Endothelial cell of umbilical vein (primary cell): ENCODE measurements at regions not wholly inside any gene's neighbourhood (a gene's known extent, or its start where the extent isn't known, plus 50 kb on each side); places are given as distances from the start of the nearest gene placed in this dataset.

Experiments used
- BruUV-seq: library from RNA; stranded (reverse); fragments of 400-500 nt; replicated peaks from 2 replicates; lab custom pipeline; 2021; lab: Mats Ljungman, UMichigan
- CTCF ChIA-PET: fragments of 300-600, 350-600 bp; sonication (Branson Sonifier 250); formaldehyde crosslinking; loops from one replicate; lab custom pipeline; 2021; ENCODE audit warnings: antibody characterized with exemption, inconsistent platforms; lab: Charles Lee
- POLR2A ChIA-PET: fragments of 300-600, 350-600 bp; sonication (Branson Sonifier 250); formaldehyde crosslinking; loops from one replicate; lab custom pipeline; 2021; ENCODE audit warnings: antibody characterized with exemption, inconsistent platforms; lab: Charles Lee
- DNase-seq: peaks from one replicate; pipeline ENCODE4 v3.0.0-alpha.2; 2011; ENCODE audit warnings: low read depth, low spot score
- FAIRE-seq: peaks from 2 replicates; lab custom pipeline; 2011; peaks lifted over from hg19 to GRCh38; lab: Jason Lieb, UNC
- H2AFZ ChIP-seq: 2 replicates; pipeline ENCODE4 v1.6.0; 2012; ENCODE audit warnings: low read depth, low read length, control low read depth, inconsistent platforms
- H3K27ac ChIP-seq: 2 replicates; pipeline ENCODE4 v1.5.1; 2011; ENCODE audit warnings: low read depth, mild to moderate bottlenecking, control low read depth, low read length, moderate library complexity; ENCODE audit not compliant: insufficient read depth
- H3K27me3 ChIP-seq, 2 experiments: 2 replicates each; pipeline versions ENCODE4 v1.6.0 to v1.6.1; 2011; ENCODE audit warnings: low read length in 2 of 2, mixed read lengths in 1 of 2; ENCODE audit not compliant: control insufficient read depth in 2 of 2, insufficient read depth in 2 of 2
- H3K36me3 ChIP-seq, 2 experiments: 2 replicates in 1 of 2; 3 replicates in 1 of 2; pipeline ENCODE4 v1.5.1; 2011; ENCODE audit warnings: low read length in 2 of 2, mild to moderate bottlenecking in 1 of 2, moderate library complexity in 1 of 2; ENCODE audit not compliant: control insufficient read depth in 2 of 2, insufficient read depth in 2 of 2; ENCODE audit errors: extremely low read depth in 1 of 2
- H3K4me1 ChIP-seq: 3 replicates; pipeline ENCODE4 v1.5.1; 2011; ENCODE audit warnings: mild to moderate bottlenecking, low read length; ENCODE audit not compliant: control insufficient read depth, insufficient read depth; ENCODE audit errors: extremely low read depth
- H3K4me2 ChIP-seq: 2 replicates; pipeline ENCODE4 v1.6.1; 2011; ENCODE audit warnings: low read length, control low read depth, mixed read lengths; ENCODE audit not compliant: insufficient read depth
- H3K4me3 ChIP-seq, 3 experiments: fragments of 200-600 bp in 1 of 3; sonication (generic), shearing (Covaris generic) in 1 of 3; replicated peaks in 1 of 3; 2 replicates each; pipeline ENCODE4 v1.5.1; 2011 to 2016; ENCODE audit warnings: control low read depth in 3 of 3, low read length in 3 of 3, mild to moderate bottlenecking in 2 of 3, inconsistent platforms in 1 of 3, low read depth in 1 of 3, moderate library complexity in 1 of 3; ENCODE audit not compliant: insufficient read depth in 1 of 3
- H3K79me2 ChIP-seq: 2 replicates; pipeline ENCODE4 v1.6.0; 2012; ENCODE audit warnings: low read length, inconsistent platforms; ENCODE audit not compliant: control insufficient read depth, insufficient read depth
- H3K9ac ChIP-seq: replicated peaks from 2 replicates; pipeline ENCODE3; 2011; ENCODE audit warnings: low read length, control low read depth; ENCODE audit not compliant: insufficient read depth; ENCODE audit errors: extremely low read depth
- H3K9me1 ChIP-seq: replicated peaks from 3 replicates; pipeline ENCODE4 v1.6.0; 2011; ENCODE audit warnings: mild to moderate bottlenecking, low read length; ENCODE audit not compliant: control insufficient read depth, insufficient read depth; ENCODE audit errors: extremely low read depth
- H3K9me3 ChIP-seq: replicated peaks from 2 replicates; pipeline ENCODE4 v1.5.1; 2012; ENCODE audit warnings: low read length, inconsistent platforms; ENCODE audit not compliant: control insufficient read depth, insufficient read depth
- H4K20me1 ChIP-seq: replicated peaks from 2 replicates; pipeline ENCODE3; 2011; ENCODE audit warnings: mild to moderate bottlenecking, low read length; ENCODE audit not compliant: control insufficient read depth, insufficient read depth; ENCODE audit errors: extremely low read depth
- CTCF ChIP-seq, 2 donors: IDR thresholded peaks; 1 replicate in 1 of 2; 2 replicates in 1 of 2; pipeline ENCODE4 v1.5.1; 2011; ENCODE audit warnings: low read length in 2 of 2, mild to moderate bottlenecking in 2 of 2, moderate library complexity in 2 of 2, control low read depth in 1 of 2, inconsistent platforms in 1 of 2, low read depth in 1 of 2; ENCODE audit not compliant: insufficient read depth in 1 of 2; ENCODE audit errors: extremely low read depth in 1 of 2
- EZH2 ChIP-seq: IDR thresholded peaks from 2 replicates; pipeline ENCODE4 v1.6.1; 2012; ENCODE audit warnings: borderline replicate concordance, low read depth, mild to moderate bottlenecking, moderate library complexity, low read length, inconsistent platforms; ENCODE audit not compliant: severe bottlenecking
- FOS ChIP-seq: IDR thresholded peaks from 2 replicates; pipeline ENCODE4 v1.6.1; 2011; ENCODE audit warnings: mild to moderate bottlenecking, low read length, moderate library complexity, borderline replicate concordance; ENCODE audit not compliant: insufficient read depth
- GATA2 ChIP-seq: IDR thresholded peaks from 2 replicates; pipeline ENCODE4 v1.7.0; 2011; ENCODE audit warnings: low read depth, mild to moderate bottlenecking, moderate library complexity, mixed read lengths, low read length; ENCODE audit not compliant: insufficient read length, insufficient read depth
- JUN ChIP-seq: IDR thresholded peaks from 2 replicates; pipeline ENCODE4 v1.6.1; 2011; ENCODE audit warnings: borderline replicate concordance, low read depth; ENCODE audit not compliant: insufficient read length, insufficient read depth
- MAX ChIP-seq: IDR thresholded peaks from 2 replicates; pipeline ENCODE4 v1.6.1; 2011; ENCODE audit not compliant: insufficient read depth, insufficient read length
- MYC ChIP-seq: IDR thresholded peaks from one replicate; pipeline ENCODE4 v1.6.1; 2011; ENCODE audit warnings: mild to moderate bottlenecking, low read depth, low read length
- POLR2A ChIP-seq: IDR thresholded peaks from 2 replicates; pipeline ENCODE4 v1.6.1; 2012; ENCODE audit warnings: low read depth, mild to moderate bottlenecking, control low read depth, low read length
- POLR2AphosphoS5 ChIP-seq: IDR thresholded peaks from 2 replicates; pipeline ENCODE4 v1.6.1; 2012; ENCODE audit warnings: low read depth, mild to moderate bottlenecking, control low read depth, low read length, moderate library complexity; ENCODE audit not compliant: insufficient read depth
- dilution Hi-C: fragments of 300-500 bp; cut with MboI; formaldehyde crosslinking; loops from one replicate; pipeline ENCODE4 v1.15.0; 2019; ENCODE audit warnings: low sequenced_read_pairs; ENCODE audit not compliant: extremely low pct_ligation_motif_present
- intact Hi-C: fragments of 100-400 bp; cut with micrococcal nuclease; formaldehyde crosslinking; loops from one replicate; pipeline ENCODE4 v1.10.0; 2022

- POLR2A ChIA-PET: no interaction called here
- CTCF ChIA-PET: no interaction called here
- Histone ChIP-seq H4K20me1 (no peaks in the 10 kb centered on the region), H3K36me3 (no peaks in the 10 kb centered on the region), H3K4me3 (no peak overlapping the region), H3K4me1 (no peaks in the 10 kb centered on the region), H2AFZ (no peak overlapping the region), H3K9ac (no peak overlapping the region), H3K79me2 (no peaks in the 10 kb centered on the region), H3K27me3 (no peaks in the 10 kb centered on the region), H3K9me1 (no peaks in the 10 kb centered on the region), H3K4me2 (no peak overlapping the region), H3K27ac (no peak overlapping the region), H3K9me3 (no peaks in the 10 kb centered on the region)
- DNase-seq: no peak
- intact Hi-C loops: no loop called here
- BruUV-seq: no TSS peak
- dilution Hi-C loops: no loop called here
- TF ChIP-seq MYC: no peak
- TF ChIP-seq MAX: no peak
- no peak for TF ChIP-seq POLR2A
- no peak for TF ChIP-seq FOS
- no peak for TF ChIP-seq GATA2
- FAIRE-seq: no peak
Measured at GRCh38 chr16:66121466-66121865, 245.0 kb upstream of the CDH5 start.

DNA sequence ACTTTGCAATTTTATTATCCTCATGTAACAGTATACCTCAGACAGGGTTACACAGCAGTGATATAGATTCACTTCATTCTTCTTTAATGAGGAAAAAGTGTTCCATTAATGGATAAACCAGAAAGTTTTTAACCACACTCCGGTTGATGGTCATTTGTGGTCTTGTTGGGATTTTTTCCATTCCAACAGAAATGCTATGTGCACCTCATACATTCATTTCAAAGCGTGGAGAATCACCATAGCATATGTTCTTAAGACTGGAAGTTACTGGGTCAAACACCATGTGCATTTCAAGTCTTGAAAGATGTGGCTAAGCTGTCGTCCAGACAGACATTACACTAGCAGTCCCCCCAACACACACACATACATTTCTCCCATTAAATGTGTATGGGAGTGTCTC is 245.8 kb upstream of the CDH5 start:
- no peaks in the 10 kb centered on the region for H3K27me3 ChIP-seq
- FAIRE-seq (no peak), DNase-seq (no peak)
- H3K4me1 ChIP-seq: no peaks in the 10 kb centered on the region
- dilution Hi-C loops: no loop called here
- H4K20me1 ChIP-seq: no peaks in the 10 kb centered on the region
- H3K9me1 ChIP-seq: no peaks in the 10 kb centered on the region
- no peaks in the 10 kb centered on the region for H3K9me3 ChIP-seq
- H3K36me3 ChIP-seq: no peaks in the 10 kb centered on the region
- no peak overlapping the region for H3K4me3 ChIP-seq
- ChIA-PET CTCF (no interaction called here), POLR2A (no interaction called here)
- no peak overlapping the region for H3K9ac ChIP-seq
- H3K79me2 ChIP-seq: no peaks in the 10 kb centered on the region
- H2AFZ ChIP-seq: no peak overlapping the region
- BruUV-seq: no TSS peak
- TF ChIP-seq POLR2AphosphoS5 (no peak), FOS (no peak), POLR2A (no peak), JUN (no peak), CTCF (IDR thresholded peaks at IDR 0.05; ENCODE audit: extremely low read depth in 1 of 2, insufficient read depth in 1 of 2, low read depth in 1 of 2, low read length in 2 of 2) (no peak), EZH2 (no peak), MAX (no peak), MYC (no peak), GATA2 (no peak)
- no peak overlapping the region for H3K27ac ChIP-seq
- intact Hi-C loops: no loop called here
- H3K4me2 ChIP-seq: no peak overlapping the region
